Tibial nerve (tissue), 4 donors: ENCODE measurements at regions not wholly inside any gene's neighbourhood (a gene's known extent, or its start where the extent isn't known, plus 50 kb on each side); places are given as distances from the start of the nearest gene placed in this dataset.

Source experiments
- DNase-seq, 2 donors: peaks; one replicate each; pipeline ENCODE4 v3.0.0-alpha.2; 2019; ENCODE audit warnings: low spot score in 2 of 2
- H3K27ac ChIP-seq, 4 donors: fragments of 200-600 bp; sonication (generic) in 3 of 4; one replicate each; pipeline ENCODE4 v1.5.1; 2017 to 2019; ENCODE audit warnings: mild to moderate bottlenecking in 1 of 4
- H3K27me3 ChIP-seq, 2 donors: fragments of 200-600 bp; sonication (generic) in 1 of 2; one replicate each; pipeline versions ENCODE4 v1.5.1 to v1.6.0; 2017 to 2019
- H3K36me3 ChIP-seq, 3 donors: fragments of 200-600 bp; sonication (generic); one replicate each; pipeline ENCODE4 v1.5.1; 2018 to 2019
- H3K4me1 ChIP-seq, 4 donors: fragments of 200-600 bp; sonication (generic) in 3 of 4; one replicate each; pipeline ENCODE4 v1.5.1; 2017 to 2019
- H3K4me3 ChIP-seq, 4 donors: fragments of 200-600 bp; sonication (generic) in 3 of 4; one replicate each; pipeline ENCODE4 v1.5.1; 2017 to 2019; ENCODE audit warnings: mild to moderate bottlenecking in 1 of 4, moderate library complexity in 1 of 4
- H3K9me3 ChIP-seq, 4 donors: fragments of 200-600 bp; sonication (generic) in 3 of 4; one replicate each; pipeline ENCODE4 v1.5.1; 2017 to 2019
- EP300 ChIP-seq, 2 donors: sonication (generic); formaldehyde crosslinking; IDR thresholded peaks; one replicate each; pipeline ENCODE4 v1.6.1; 2017; ENCODE audit warnings: antibody characterized with exemption in 2 of 2, mild to moderate bottlenecking in 1 of 2
- POLR2A ChIP-seq, 2 donors: fragments of 450-650 bp; IDR thresholded peaks; one replicate each; pipeline ENCODE4 v1.6.1; 2017; ENCODE audit warnings: antibody characterized with exemption in 2 of 2, mild to moderate bottlenecking in 2 of 2, moderate library complexity in 2 of 2
- WGBS, 2 donors: methylation state at CpG; one replicate each; pipeline ENCODE4 v1.1.5; 2018; 5-methylcytosine and 5-hydroxymethylcytosine counted together
- TF ChIP-seq, protein P1 (sequence below), 5 experiments: fragments of 200-600 bp in 3 of 5; fragments of 450-650 bp in 2 of 5; sonication (generic) in 3 of 5; IDR thresholded peaks; one replicate each; pipeline ENCODE4 v1.5.1; 2016 to 2019; ENCODE audit warnings: antibody characterized with exemption in 5 of 5, mild to moderate bottlenecking in 3 of 5, moderate library complexity in 2 of 5

DNA sequence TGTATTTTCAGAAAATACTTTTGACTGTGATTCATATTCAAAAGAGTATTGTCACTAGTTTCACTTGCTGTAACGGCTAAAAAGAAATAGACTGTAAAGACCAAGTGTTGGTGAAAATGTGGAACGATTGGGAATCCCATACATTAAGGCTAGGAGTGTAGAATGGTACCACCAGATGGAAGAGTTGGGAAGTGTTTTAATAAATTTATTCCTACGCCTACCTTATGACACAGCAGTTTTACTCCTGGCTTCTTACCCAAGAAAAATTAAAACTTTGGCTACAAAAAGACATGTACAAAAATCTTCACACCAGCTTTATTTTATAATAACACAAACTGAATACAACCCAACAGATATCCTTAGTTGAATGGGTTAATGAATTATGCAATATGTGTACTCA lies 256.2 kb downstream of the TAF11L14 start:
- Histone ChIP-seq H3K27ac (no peak overlapping the region), H3K36me3 (no peaks in the 10 kb centered on the region), H3K9me3 (no peaks in the 10 kb centered on the region), H3K4me1 (no peaks in the 10 kb centered on the region), H3K4me3 (no peak overlapping the region), H3K27me3 (no peaks in the 10 kb centered on the region)
- 73 to 77% methylated on average over 3 of the region's 3 CpGs for WGBS, 2 donors
- DNase-seq: no peak
- TF ChIP-seq POLR2A (IDR thresholded peaks at IDR 0.05): no peak
- TF ChIP-seq, protein P1, sequence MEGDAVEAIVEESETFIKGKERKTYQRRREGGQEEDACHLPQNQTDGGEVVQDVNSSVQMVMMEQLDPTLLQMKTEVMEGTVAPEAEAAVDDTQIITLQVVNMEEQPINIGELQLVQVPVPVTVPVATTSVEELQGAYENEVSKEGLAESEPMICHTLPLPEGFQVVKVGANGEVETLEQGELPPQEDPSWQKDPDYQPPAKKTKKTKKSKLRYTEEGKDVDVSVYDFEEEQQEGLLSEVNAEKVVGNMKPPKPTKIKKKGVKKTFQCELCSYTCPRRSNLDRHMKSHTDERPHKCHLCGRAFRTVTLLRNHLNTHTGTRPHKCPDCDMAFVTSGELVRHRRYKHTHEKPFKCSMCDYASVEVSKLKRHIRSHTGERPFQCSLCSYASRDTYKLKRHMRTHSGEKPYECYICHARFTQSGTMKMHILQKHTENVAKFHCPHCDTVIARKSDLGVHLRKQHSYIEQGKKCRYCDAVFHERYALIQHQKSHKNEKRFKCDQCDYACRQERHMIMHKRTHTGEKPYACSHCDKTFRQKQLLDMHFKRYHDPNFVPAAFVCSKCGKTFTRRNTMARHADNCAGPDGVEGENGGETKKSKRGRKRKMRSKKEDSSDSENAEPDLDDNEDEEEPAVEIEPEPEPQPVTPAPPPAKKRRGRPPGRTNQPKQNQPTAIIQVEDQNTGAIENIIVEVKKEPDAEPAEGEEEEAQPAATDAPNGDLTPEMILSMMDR (IDR thresholded peaks at IDR 0.05): no peak
- TF ChIP-seq EP300 (IDR thresholded peaks at IDR 0.05): no peak

DNA sequence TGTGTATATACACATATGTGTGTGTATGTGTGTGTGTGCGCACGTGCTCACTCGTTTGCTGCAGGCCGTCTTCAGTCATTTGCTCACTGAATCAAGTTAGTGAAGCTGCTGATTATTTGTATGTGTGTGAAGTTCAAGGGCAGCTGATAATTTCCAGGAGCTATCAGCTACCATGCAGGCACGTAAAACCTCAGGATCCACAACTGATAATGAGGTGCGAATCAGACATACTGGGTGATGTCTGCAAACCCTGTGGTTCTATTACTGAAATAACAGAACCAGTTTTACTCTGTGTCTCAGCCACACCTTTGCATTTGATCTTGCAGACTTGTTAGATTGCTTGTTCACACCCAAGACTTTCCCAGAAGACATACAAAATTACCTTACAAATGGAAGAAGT lies 257.6 kb downstream of the TAF11L14 start:
- Histone ChIP-seq H3K36me3 (no peaks in the 10 kb centered on the region), H3K9me3 (no peaks in the 10 kb centered on the region), H3K4me3 (no peak overlapping the region), H3K27me3 (no peaks in the 10 kb centered on the region), H3K27ac (no peak overlapping the region), H3K4me1 (no peaks in the 10 kb centered on the region)
- 76 to 77% methylated on average over 6 of the region's 6 CpGs for WGBS, 2 donors
- DNase-seq: no peak
- no peak for TF ChIP-seq POLR2A (IDR thresholded peaks at IDR 0.05)
- no peak for TF ChIP-seq EP300 (IDR thresholded peaks at IDR 0.05)
- TF ChIP-seq, protein P1 (IDR thresholded peaks at IDR 0.05): no peak

DNA sequence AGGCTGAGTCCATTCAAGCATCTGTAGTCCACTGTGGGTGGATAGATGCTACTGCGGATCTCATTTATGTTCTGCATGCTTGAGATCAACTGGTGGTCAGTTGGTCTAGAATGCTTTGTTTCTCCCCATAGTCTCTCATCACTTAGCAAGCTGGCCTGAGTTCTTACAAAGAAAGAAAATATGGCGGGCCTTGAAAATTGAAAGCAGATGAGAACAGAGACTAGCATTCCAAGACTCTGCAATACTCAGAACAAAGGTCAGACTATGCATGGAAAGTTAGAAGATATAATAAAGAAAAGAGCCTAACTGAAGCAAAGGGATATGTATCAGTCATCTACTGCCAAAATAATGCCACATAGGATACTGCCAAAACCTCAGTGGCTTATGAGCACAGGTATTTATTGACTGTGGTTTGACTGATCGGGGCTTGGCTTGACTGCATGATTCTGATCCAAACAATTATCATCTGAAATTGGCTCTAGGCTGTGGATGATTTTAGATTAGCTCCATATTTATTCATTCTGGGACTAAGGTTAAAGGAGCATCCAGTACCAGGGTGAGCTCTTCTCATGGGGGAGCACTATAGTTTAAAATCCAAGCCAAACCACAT lies 258.9 kb downstream of the TAF11L14 start:
- no peak for DNase-seq
- WGBS, 2 donors: 86 to 89% methylated on average over 3 of the region's 3 CpGs
- no peaks in the 10 kb centered on the region for H3K9me3 ChIP-seq
- TF ChIP-seq, protein P1 (IDR thresholded peaks at IDR 0.05): no peak
- TF ChIP-seq EP300 (IDR thresholded peaks at IDR 0.05) (no peak), POLR2A (IDR thresholded peaks at IDR 0.05) (no peak)
- H3K36me3 ChIP-seq: no peaks in the 10 kb centered on the region
- no peak overlapping the region for H3K4me3 ChIP-seq
- H3K27ac ChIP-seq: no peak overlapping the region
- no peaks in the 10 kb centered on the region for H3K4me1 ChIP-seq
- H3K27me3 ChIP-seq: no peaks in the 10 kb centered on the region

DNA sequence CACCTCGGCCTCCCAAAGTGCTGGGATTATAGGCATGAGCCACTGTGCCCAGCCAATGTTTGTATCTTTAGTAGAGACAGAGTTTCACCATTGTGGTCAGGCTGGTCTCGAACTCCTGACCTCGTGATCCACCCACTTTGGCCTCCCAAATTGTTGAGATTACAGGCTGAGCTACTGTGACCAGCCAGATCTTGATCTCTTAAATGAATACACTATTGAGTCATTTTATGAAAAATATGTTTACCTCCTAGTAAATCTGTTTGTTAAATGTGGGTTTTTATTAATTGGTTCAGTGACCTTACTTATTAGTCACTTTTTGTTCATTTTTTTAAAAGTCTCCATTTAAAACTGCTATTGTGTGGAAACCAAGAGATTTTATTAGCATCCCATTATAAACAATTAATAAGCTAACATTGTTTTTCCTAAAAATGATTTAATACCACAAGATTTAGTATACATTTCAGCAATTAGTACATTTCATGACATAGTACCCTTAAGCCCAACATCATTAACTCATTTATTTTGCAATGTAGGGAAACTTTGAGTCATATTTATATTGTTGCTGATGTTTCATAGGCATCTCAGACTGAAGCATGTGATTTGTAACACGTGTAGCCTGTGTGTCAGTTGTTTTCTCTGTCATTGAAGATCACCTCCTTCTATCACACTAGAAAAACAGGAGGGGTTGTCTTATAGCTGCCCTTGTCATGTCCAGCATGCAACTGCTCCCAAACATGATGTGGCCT lies 261.2 kb downstream of the TAF11L14 start:
- TF ChIP-seq POLR2A (IDR thresholded peaks at IDR 0.05): no peak
- TF ChIP-seq, protein P1 (IDR thresholded peaks at IDR 0.05): no peak
- no peak for TF ChIP-seq EP300 (IDR thresholded peaks at IDR 0.05)
- Histone ChIP-seq H3K4me1 (no peaks in the 10 kb centered on the region), H3K27ac (no peak overlapping the region), H3K9me3 (no peaks in the 10 kb centered on the region), H3K4me3 (no peak overlapping the region), H3K36me3 (no peaks in the 10 kb centered on the region), H3K27me3 (no peaks in the 10 kb centered on the region)
- 75 to 82% methylated on average over 4 of the region's 4 CpGs for WGBS, 2 donors
- no peak for DNase-seq

- Histone ChIP-seq H3K27me3 (no peaks in the 10 kb centered on the region), H3K9me3 (no peaks in the 10 kb centered on the region), H3K4me1 (no peaks in the 10 kb centered on the region), H3K36me3 (no peaks in the 10 kb centered on the region), H3K27ac (no peak overlapping the region), H3K4me3 (no peak overlapping the region)
- TF ChIP-seq EP300 (IDR thresholded peaks at IDR 0.05): peak in 1 of 2 donors; percentile 63
- no peak for TF ChIP-seq POLR2A (IDR thresholded peaks at IDR 0.05)
- TF ChIP-seq, protein P1 (IDR thresholded peaks at IDR 0.05): no peak
- 56 to 64% methylated on average over 2 of the region's 2 CpGs for WGBS, 2 donors
- DNase-seq: no peak
Measured at GRCh38 chr5:17896605-17897004, 262.3 kb downstream of the TAF11L14 start.
